Transverse colon (tissue), 4 donors: ENCODE measurements at regions not wholly inside any gene's neighbourhood (a gene's known extent, or its start where the extent isn't known, plus 50 kb on each side); places are given as distances from the start of the nearest gene placed in this dataset.

Experiments
- DNase-seq: peaks from one replicate; pipeline ENCODE4 v3.0.0-alpha.2; 2019
- H3K27ac ChIP-seq, 4 donors: fragments of 200-600 bp; sonication (generic); 2 replicates each; pipeline ENCODE4 v1.5.1; 2016 to 2018; ENCODE audit warnings: inconsistent platforms in 4 of 4
- H3K27me3 ChIP-seq: fragments of 200-600 bp; sonication (generic); 2 replicates; pipeline ENCODE4 v1.5.1; 2017; ENCODE audit warnings: inconsistent platforms
- H3K36me3 ChIP-seq, 4 donors: fragments of 200-600 bp; sonication (generic); 2 replicates each; pipeline ENCODE4 v1.5.1; 2017 to 2019; ENCODE audit warnings: inconsistent platforms in 4 of 4
- H3K4me1 ChIP-seq, 4 donors: fragments of 200-600 bp; sonication (generic); 2 replicates each; pipeline ENCODE4 v1.5.1; 2017 to 2020; ENCODE audit warnings: inconsistent platforms in 4 of 4
- H3K4me3 ChIP-seq, 4 donors: fragments of 200-600 bp; sonication (generic); 1 replicate in 1 of 4; 2 replicates in 3 of 4; pipeline versions ENCODE4 v1.5.1 to v1.6.1; 2017 to 2019; ENCODE audit warnings: inconsistent platforms in 4 of 4
- H3K9me3 ChIP-seq, 2 donors: fragments of 200-600 bp; sonication (generic); 2 replicates each; pipeline ENCODE4 v1.5.1; 2017 to 2019; ENCODE audit warnings: inconsistent platforms in 2 of 2
- EP300 ChIP-seq: sonication (generic); formaldehyde crosslinking; IDR thresholded peaks from one replicate; pipeline ENCODE4 v1.6.1; 2017; ENCODE audit warnings: antibody characterized with exemption, low read depth
- POLR2A ChIP-seq: fragments of 450-650 bp; IDR thresholded peaks from one replicate; pipeline ENCODE4 v1.6.1; 2016; ENCODE audit warnings: antibody characterized with exemption, mild to moderate bottlenecking, moderate library complexity
- POLR2AphosphoS5 ChIP-seq, 3 donors: sonication (generic); formaldehyde crosslinking; IDR thresholded peaks; one replicate each; pipeline ENCODE4 v1.6.1; 2016; ENCODE audit warnings: antibody characterized with exemption in 3 of 3
- WGBS, 2 donors: methylation state at CpG; one replicate each; pipeline ENCODE4 v1.1.5; 2018; ENCODE audit warnings: low coverage in 1 of 2; 5-methylcytosine and 5-hydroxymethylcytosine counted together
- in situ Hi-C, 4 donors: fragments of 200-750 bp; cut with MboI; loops; one replicate each; pipeline versions ENCODE4 v1.15.0 to v1.15.1; 2017; ENCODE audit warnings: low sequenced_read_pairs in 3 of 4, low pct_ligation_motif_present in 1 of 4, low pct_unique_long_range_greater_than_20kb in 1 of 4
- intact Hi-C: fragments of 100-400 bp; cut with DNase I; formaldehyde crosslinking; loops from one replicate; pipeline ENCODE4 v1.15.1; 2023; ENCODE audit warnings: low total_unique reads
- TF ChIP-seq, protein P1 (sequence below), 5 experiments: fragments of 200-600 bp in 3 of 5; fragments of 450-650 bp in 2 of 5; sonication (generic) in 3 of 5; IDR thresholded peaks; 1 replicate in 2 of 5; 2 replicates in 3 of 5; pipeline ENCODE4 v1.5.1; 2016 to 2017; ENCODE audit warnings: antibody characterized with exemption in 5 of 5, inconsistent platforms in 3 of 5, mild to moderate bottlenecking in 2 of 5, moderate library complexity in 1 of 5

DNA sequence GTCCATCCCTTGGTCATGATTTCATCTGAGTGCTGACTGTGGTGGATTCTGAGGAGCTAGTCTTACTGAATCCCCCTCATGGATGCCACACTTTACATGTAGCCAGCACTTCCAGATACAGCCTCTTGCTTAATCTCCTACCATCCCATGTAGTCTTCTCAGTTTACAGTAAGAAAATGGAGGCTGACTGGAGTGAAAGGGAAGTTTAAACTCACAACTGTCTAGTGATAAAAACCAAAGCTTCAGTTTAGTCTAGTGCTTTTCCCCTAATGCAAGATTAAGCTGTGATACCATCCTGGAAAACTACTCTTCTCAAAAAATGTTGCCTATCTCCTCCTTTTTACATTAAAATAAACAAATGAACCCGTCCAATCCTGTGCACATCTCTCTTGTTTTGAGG lies 146.8 kb upstream of the HES1 start:
- Histone ChIP-seq H3K36me3 (no peaks in the 10 kb centered on the region), H3K27ac (no peak overlapping the region), H3K4me1 (peaks cover 0 to 4% (median 0%) of the 10 kb centered on the region in 4 donors), H3K9me3 (no peaks in the 10 kb centered on the region), H3K27me3 (no peaks in the 10 kb centered on the region), H3K4me3 (no peak overlapping the region)
- no peak for DNase-seq
- TF ChIP-seq POLR2A (no peak), EP300 (no peak), POLR2AphosphoS5 (IDR thresholded peaks at IDR 0.05) (no peak)
- TF ChIP-seq, protein P1, sequence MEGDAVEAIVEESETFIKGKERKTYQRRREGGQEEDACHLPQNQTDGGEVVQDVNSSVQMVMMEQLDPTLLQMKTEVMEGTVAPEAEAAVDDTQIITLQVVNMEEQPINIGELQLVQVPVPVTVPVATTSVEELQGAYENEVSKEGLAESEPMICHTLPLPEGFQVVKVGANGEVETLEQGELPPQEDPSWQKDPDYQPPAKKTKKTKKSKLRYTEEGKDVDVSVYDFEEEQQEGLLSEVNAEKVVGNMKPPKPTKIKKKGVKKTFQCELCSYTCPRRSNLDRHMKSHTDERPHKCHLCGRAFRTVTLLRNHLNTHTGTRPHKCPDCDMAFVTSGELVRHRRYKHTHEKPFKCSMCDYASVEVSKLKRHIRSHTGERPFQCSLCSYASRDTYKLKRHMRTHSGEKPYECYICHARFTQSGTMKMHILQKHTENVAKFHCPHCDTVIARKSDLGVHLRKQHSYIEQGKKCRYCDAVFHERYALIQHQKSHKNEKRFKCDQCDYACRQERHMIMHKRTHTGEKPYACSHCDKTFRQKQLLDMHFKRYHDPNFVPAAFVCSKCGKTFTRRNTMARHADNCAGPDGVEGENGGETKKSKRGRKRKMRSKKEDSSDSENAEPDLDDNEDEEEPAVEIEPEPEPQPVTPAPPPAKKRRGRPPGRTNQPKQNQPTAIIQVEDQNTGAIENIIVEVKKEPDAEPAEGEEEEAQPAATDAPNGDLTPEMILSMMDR (IDR thresholded peaks at IDR 0.05), result no peak
- intact Hi-C loops, result no loop called here
- in situ Hi-C loops, result loop anchor here in 2 of 4 donors (25.0 kb wide), 2 partner anchors 202 to 323 kb away; no protein-coding TSS in a partner anchor
- 80 to 88% methylated on average over 1 of the region's 1 CpG for WGBS, 2 donors

DNA sequence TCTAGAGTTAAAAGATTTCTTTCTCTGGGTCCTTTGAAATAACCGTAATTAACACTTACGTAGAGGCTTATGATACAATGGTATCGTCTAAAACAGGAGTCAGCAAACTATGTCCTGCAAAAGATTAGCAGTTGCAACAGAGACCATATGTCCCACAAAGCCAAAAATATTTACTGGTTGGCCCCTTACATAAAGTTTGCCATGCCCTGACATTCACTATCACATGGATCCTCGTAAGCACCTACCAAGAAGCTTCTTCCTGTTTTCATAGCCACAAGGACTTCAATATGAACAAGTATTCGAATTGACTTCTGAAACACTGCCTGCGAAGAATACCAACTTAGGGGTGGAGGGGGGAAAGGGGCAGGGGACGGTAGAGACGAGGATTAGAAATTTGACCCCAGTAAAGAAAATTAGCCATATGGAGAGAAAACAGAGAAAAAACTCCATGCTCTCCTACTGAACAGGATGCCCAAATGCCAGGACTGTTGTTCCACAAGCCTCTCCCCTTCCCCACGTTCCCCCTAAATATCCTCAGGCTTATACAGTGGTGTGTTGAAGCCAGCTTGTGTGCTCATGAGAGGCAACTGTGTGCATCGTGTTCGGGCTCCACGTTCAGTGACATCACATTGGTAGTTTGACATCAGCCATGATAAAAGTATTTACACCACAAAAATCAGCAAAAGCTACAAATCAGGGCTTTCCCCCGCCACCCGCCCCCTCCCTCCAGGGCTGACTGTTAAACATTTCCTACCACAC lies 144.1 kb upstream of the HES1 start:
- 79 to 84% methylated on average over 11 to 14 of the region's 14 CpGs for WGBS, 2 donors
- no peak overlapping the region for H3K27ac ChIP-seq
- intact Hi-C loops (loop anchor here (10.0 kb wide), 1 partner anchor 143 kb away; the partner anchor contains the start of gene HES1), in situ Hi-C loops (loop anchor here in 2 of 4 donors (25.0 kb wide), 2 partner anchors 205 to 320 kb away; no protein-coding TSS in a partner anchor)
- H3K4me3 ChIP-seq, result no peak overlapping the region
- DNase-seq, result no peak
- H3K27me3 ChIP-seq, result no peaks in the 10 kb centered on the region
- H3K9me3 ChIP-seq, result no peaks in the 10 kb centered on the region
- H3K36me3 ChIP-seq, result no peaks in the 10 kb centered on the region
- H3K4me1 ChIP-seq, result peaks cover 0 to 2% (median 1%) of the 10 kb centered on the region in 4 donors
- TF ChIP-seq POLR2AphosphoS5 (IDR thresholded peaks at IDR 0.05) (no peak), EP300 (no peak), POLR2A (no peak)
- TF ChIP-seq, protein P1 (IDR thresholded peaks at IDR 0.05), result no peak

DNA sequence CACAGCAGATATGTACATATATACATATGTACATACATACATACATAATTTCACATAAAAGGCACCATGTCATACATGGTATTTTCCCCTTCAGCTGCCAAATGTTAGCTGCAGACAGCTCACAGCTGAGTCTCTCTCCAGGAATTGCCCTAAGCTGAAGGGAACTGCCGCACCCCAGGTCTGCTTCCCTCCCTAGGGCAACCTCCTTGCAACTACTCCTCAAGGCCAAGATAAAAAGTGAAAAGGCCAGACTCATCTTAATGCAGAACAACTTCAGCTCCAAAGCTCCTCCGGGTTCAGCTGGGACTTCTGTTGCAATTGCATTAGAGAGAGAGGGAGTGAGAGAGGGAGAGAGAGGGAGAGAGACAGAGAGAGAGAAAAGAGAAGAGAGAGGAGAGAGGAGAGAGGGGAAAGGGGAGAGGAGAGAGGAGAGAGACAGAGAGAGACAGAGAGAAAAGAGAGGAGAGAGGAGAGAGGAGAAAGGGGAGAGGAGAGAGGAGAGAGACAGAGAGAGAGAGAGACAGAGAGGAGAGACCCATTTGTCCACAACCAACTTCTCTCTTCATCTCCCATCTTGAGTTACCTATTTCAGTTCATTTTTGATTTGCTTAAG lies 143.4 kb upstream of the HES1 start:
- TF ChIP-seq, protein P1 (IDR thresholded peaks at IDR 0.05), result no peak
- no peak for TF ChIP-seq POLR2A
- TF ChIP-seq EP300, result no peak
- TF ChIP-seq POLR2AphosphoS5 (IDR thresholded peaks at IDR 0.05), result no peak
- no peak overlapping the region for H3K4me3 ChIP-seq
- no peak overlapping the region for H3K27ac ChIP-seq
- in situ Hi-C loops, result loop anchor here in 2 of 4 donors (25.0 kb wide), 2 partner anchors 205 to 320 kb away; no protein-coding TSS in a partner anchor
- no peaks in the 10 kb centered on the region for H3K36me3 ChIP-seq
- WGBS, 2 donors, result 91 to 100% methylated on average over 1 to 2 of the region's 2 CpGs
- DNase-seq, result no peak
- peaks cover 4 to 8% (median 8%) of the 10 kb centered on the region in 4 donors for H3K4me1 ChIP-seq
- H3K9me3 ChIP-seq, result no peaks in the 10 kb centered on the region
- intact Hi-C loops, result loop anchor here (10.0 kb wide), 1 partner anchor 142 kb away; the partner anchor contains the start of gene HES1
- H3K27me3 ChIP-seq, result no peaks in the 10 kb centered on the region

DNA sequence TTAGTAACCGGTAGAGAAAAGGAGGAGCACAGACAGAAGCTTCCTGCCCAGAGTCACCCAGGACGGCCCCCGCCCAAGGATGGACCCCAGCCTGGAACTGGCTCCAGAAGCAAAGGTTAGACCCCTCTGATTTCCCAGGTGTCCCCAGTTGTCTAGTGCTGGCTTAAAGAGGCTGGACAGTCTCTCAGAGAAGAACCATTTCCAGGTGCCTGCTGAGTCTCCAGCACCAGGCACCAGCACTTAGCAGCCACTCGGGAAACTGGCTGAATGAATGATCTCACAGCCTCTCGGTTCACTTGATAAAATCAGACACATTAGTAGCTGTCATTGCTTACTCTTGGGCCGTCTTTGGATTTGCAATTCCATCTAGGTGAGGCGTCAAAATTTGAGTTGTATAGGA lies 139.7 kb upstream of the HES1 start:
- H3K27me3 ChIP-seq, result no peaks in the 10 kb centered on the region
- H3K27ac ChIP-seq, result no peak overlapping the region
- H3K36me3 ChIP-seq, result no peaks in the 10 kb centered on the region
- intact Hi-C loops, result loop anchor here (10.0 kb wide), 1 partner anchor 139 kb away; the partner anchor contains the start of gene HES1
- TF ChIP-seq, protein P1 (IDR thresholded peaks at IDR 0.05), result no peak
- TF ChIP-seq EP300, result no peak
- TF ChIP-seq POLR2A, result no peak
- TF ChIP-seq POLR2AphosphoS5 (IDR thresholded peaks at IDR 0.05), result no peak
- H3K9me3 ChIP-seq, result no peaks in the 10 kb centered on the region
- in situ Hi-C loops, result loop anchor here in 2 of 4 donors (25.0 kb wide), 2 partner anchors 209 to 316 kb away; no protein-coding TSS in a partner anchor
- peaks cover 9 to 17% (median 17%) of the 10 kb centered on the region in 4 donors for H3K4me1 ChIP-seq
- WGBS, 2 donors, result 96 to 97% methylated on average over 4 to 7 of the region's 7 CpGs
- DNase-seq, result no peak
- H3K4me3 ChIP-seq, result no peak overlapping the region
